ENCODE measurements at regions not wholly inside any gene's neighbourhood (a gene's known extent, or its start where the extent isn't known, plus 50 kb on each side); places are given as distances from the start of the nearest gene placed in this dataset.

- TF ChIP-seq POLR2A (IDR thresholded peaks at IDR 0.05) (no peak), CTCF (IDR thresholded peaks at IDR 0.05) (no peak)
These were observed 1088.8 kb downstream of the FSCB start for GRCh38 chr14:43418324-43418723.
